DOHH2 (cell line): ENCODE measurements at regions not wholly inside any gene's neighbourhood (a gene's known extent, or its start where the extent isn't known, plus 50 kb on each side); places are given as distances from the start of the nearest gene placed in this dataset.

ENCODE experiments used
- H3F3A ChIP-seq: fragments of 200-600 bp; sonication (generic), shearing (Covaris generic); 2 replicates; pipeline ENCODE4 v1.6.0; 2016; ENCODE audit warnings: antibody characterized with exemption, mild to moderate bottlenecking; ENCODE audit not compliant: control insufficient read depth, insufficient read depth
- H3K27ac ChIP-seq: fragments of 200-600 bp; sonication (generic); 2 replicates; pipeline ENCODE4 v1.5.1; 2014; ENCODE audit warnings: low read depth, mild to moderate bottlenecking, low read length, moderate library complexity
- H3K27me3 ChIP-seq: fragments of 200-600 bp; sonication (generic); 2 replicates; pipeline ENCODE4 v1.6.1; 2014; ENCODE audit warnings: mild to moderate bottlenecking, low read length, mixed read lengths; ENCODE audit not compliant: control insufficient read depth
- H3K36me3 ChIP-seq: fragments of 200-600 bp; sonication (generic); 2 replicates; pipeline ENCODE4 v1.6.1; 2014; ENCODE audit warnings: mild to moderate bottlenecking, low read length, moderate library complexity, mixed read lengths; ENCODE audit not compliant: control insufficient read depth
- H3K4me1 ChIP-seq: fragments of 200-600 bp; sonication (generic); 2 replicates; pipeline ENCODE4 v1.6.1; 2014; ENCODE audit warnings: mild to moderate bottlenecking, low read length, mixed read lengths; ENCODE audit not compliant: control insufficient read depth
- H3K4me2 ChIP-seq: fragments of 200-600 bp; sonication (generic); 2 replicates; pipeline ENCODE4 v1.6.0; 2014; ENCODE audit warnings: mild to moderate bottlenecking, low read length, moderate library complexity
- H3K4me3 ChIP-seq: fragments of 200-600 bp; sonication (generic); 2 replicates; pipeline ENCODE4 v1.5.1; 2014; ENCODE audit warnings: mild to moderate bottlenecking, low read length, mixed read lengths
- H3K79me2 ChIP-seq: fragments of 200-600 bp; sonication (generic); 2 replicates; pipeline ENCODE4 v1.6.1; 2014; ENCODE audit warnings: mild to moderate bottlenecking, low read length, mixed read lengths; ENCODE audit not compliant: control insufficient read depth
- H3K9me2 ChIP-seq: fragments of 200-600 bp; sonication (generic); replicated peaks from 2 replicates; pipeline ENCODE4 v1.6.1; 2014; ENCODE audit warnings: mild to moderate bottlenecking, low read length, mixed read lengths; ENCODE audit not compliant: control insufficient read depth
- H3K9me3 ChIP-seq: fragments of 200-600 bp; sonication (generic); 2 replicates; pipeline ENCODE4 v1.6.1; 2014; ENCODE audit warnings: antibody characterized with exemption, low read length, mixed read lengths; ENCODE audit not compliant: control insufficient read depth, insufficient read depth
- H4K20me1 ChIP-seq: fragments of 200-600 bp; sonication (generic); 2 replicates; pipeline ENCODE4 v1.6.0; 2014; ENCODE audit warnings: low read depth, mild to moderate bottlenecking, antibody characterized with exemption, low read length, moderate library complexity; ENCODE audit not compliant: control insufficient read depth, insufficient read depth
- EZH2phosphoT487 ChIP-seq: fragments of 200-600 bp; sonication (generic); IDR thresholded peaks from 2 replicates; pipeline ENCODE4 v1.6.1; 2017; ENCODE audit warnings: borderline replicate concordance, mild to moderate bottlenecking, antibody characterized with exemption, low read length, moderate library complexity, mixed read lengths
- TF ChIP-seq, protein P1 (sequence below): fragments of 200-600 bp; sonication (generic); IDR thresholded peaks from one replicate; pipeline ENCODE4 v1.5.1; 2014; ENCODE audit warnings: antibody characterized with exemption, mild to moderate bottlenecking, low read depth, low read length; ENCODE audit not compliant: poor library complexity, severe bottlenecking

- Histone ChIP-seq H3K27me3 (no peaks in the 10 kb centered on the region), H3K36me3 (no peaks in the 10 kb centered on the region), H3K79me2 (no peaks in the 10 kb centered on the region), H3K27ac (no peak overlapping the region), H3K9me3 (no peaks in the 10 kb centered on the region), H4K20me1 (no peaks in the 10 kb centered on the region), H3K9me2 (no peaks in the 10 kb centered on the region), H3K4me2 (no peak overlapping the region), H3K4me1 (no peaks in the 10 kb centered on the region), H3K4me3 (no peak overlapping the region), H3F3A (no peaks in the 10 kb centered on the region)
- TF ChIP-seq, protein P1, sequence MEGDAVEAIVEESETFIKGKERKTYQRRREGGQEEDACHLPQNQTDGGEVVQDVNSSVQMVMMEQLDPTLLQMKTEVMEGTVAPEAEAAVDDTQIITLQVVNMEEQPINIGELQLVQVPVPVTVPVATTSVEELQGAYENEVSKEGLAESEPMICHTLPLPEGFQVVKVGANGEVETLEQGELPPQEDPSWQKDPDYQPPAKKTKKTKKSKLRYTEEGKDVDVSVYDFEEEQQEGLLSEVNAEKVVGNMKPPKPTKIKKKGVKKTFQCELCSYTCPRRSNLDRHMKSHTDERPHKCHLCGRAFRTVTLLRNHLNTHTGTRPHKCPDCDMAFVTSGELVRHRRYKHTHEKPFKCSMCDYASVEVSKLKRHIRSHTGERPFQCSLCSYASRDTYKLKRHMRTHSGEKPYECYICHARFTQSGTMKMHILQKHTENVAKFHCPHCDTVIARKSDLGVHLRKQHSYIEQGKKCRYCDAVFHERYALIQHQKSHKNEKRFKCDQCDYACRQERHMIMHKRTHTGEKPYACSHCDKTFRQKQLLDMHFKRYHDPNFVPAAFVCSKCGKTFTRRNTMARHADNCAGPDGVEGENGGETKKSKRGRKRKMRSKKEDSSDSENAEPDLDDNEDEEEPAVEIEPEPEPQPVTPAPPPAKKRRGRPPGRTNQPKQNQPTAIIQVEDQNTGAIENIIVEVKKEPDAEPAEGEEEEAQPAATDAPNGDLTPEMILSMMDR, result no peak
- no peak for TF ChIP-seq EZH2phosphoT487
Measured at GRCh38 chrX:81857192-81857591, 655.3 kb downstream of the SH3BGRL start.

- Histone ChIP-seq H3K79me2 (no peaks in the 10 kb centered on the region), H3K27me3 (no peaks in the 10 kb centered on the region), H3K4me3 (no peak overlapping the region), H4K20me1 (no peaks in the 10 kb centered on the region), H3K4me1 (no peaks in the 10 kb centered on the region), H3K9me3 (no peaks in the 10 kb centered on the region), H3K27ac (no peak overlapping the region), H3K36me3 (no peaks in the 10 kb centered on the region), H3F3A (no peaks in the 10 kb centered on the region), H3K9me2 (no peaks in the 10 kb centered on the region), H3K4me2 (no peak overlapping the region)
- TF ChIP-seq, protein P1, result no peak
- TF ChIP-seq EZH2phosphoT487, result no peak
Measured at GRCh38 chrX:81866873-81867272, 665.0 kb downstream of the SH3BGRL start.

- no peaks in the 10 kb centered on the region for H3K79me2 ChIP-seq
- no peaks in the 10 kb centered on the region for H3F3A ChIP-seq
- TF ChIP-seq EZH2phosphoT487, result no peak
- TF ChIP-seq, protein P1, result no peak
- no peaks in the 10 kb centered on the region for H3K27me3 ChIP-seq
- no peaks in the 10 kb centered on the region for H3K36me3 ChIP-seq
- H4K20me1 ChIP-seq, result no peaks in the 10 kb centered on the region
- H3K9me2 ChIP-seq, result no peaks in the 10 kb centered on the region
- H3K4me1 ChIP-seq, result no peaks in the 10 kb centered on the region
- no peaks in the 10 kb centered on the region for H3K9me3 ChIP-seq
- no peak overlapping the region for H3K4me3 ChIP-seq
- H3K27ac ChIP-seq, result no peak overlapping the region
- no peak overlapping the region for H3K4me2 ChIP-seq
Measured at GRCh38 chrX:81868979-81869378, 667.1 kb downstream of the SH3BGRL start.

DNA sequence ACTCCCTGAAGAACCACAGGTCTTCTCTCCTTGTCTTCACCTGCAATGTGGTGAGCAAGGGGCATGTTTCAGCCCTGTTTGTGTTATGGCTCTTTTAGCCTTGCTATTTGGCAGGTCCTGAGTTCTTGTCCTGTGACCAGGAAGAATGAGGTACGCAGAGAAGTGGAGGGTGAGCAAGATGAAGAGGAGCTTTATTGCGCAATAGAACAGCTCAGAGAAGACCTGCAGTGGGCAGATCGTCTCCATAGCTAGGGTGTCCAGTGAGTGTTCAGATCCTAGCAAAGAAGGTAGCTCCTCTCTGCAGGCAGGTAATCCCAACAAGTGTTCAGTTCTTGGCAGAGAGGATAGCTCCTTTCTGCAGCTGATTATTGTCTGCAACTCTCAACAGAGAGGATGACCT lies 672.9 kb downstream of the SH3BGRL start:
- H3K27me3 ChIP-seq, result no peaks in the 10 kb centered on the region
- no peaks in the 10 kb centered on the region for H3F3A ChIP-seq
- H3K4me2 ChIP-seq, result no peak overlapping the region
- TF ChIP-seq, protein P1, result no peak
- no peak for TF ChIP-seq EZH2phosphoT487
- H3K4me3 ChIP-seq, result no peak overlapping the region
- H3K79me2 ChIP-seq, result no peaks in the 10 kb centered on the region
- no peaks in the 10 kb centered on the region for H3K9me3 ChIP-seq
- no peaks in the 10 kb centered on the region for H3K9me2 ChIP-seq
- H4K20me1 ChIP-seq, result no peaks in the 10 kb centered on the region
- H3K4me1 ChIP-seq, result no peaks in the 10 kb centered on the region
- H3K27ac ChIP-seq, result no peak overlapping the region
- H3K36me3 ChIP-seq, result no peaks in the 10 kb centered on the region
